Progenitor cell of endocrine pancreas (in vitro differentiated cells): ENCODE measurements at regions not wholly inside any gene's neighbourhood (a gene's known extent, or its start where the extent isn't known, plus 50 kb on each side); places are given as distances from the start of the nearest gene placed in this dataset.

Source experiments
- DNase-seq: peaks from one replicate; pipeline ENCODE4 v3.0.0; 2021; ENCODE audit warnings: low spot score; ENCODE audit not compliant: unreplicated experiment
- H3K27ac Mint-ChIP-seq: 2 replicates; pipeline ENCODE4 v1.8.0; 2021; ENCODE audit warnings: mild to moderate bottlenecking, moderate library complexity, mixed read lengths
- H3K27me3 Mint-ChIP-seq: 2 replicates; pipeline ENCODE4 v1.8.0; 2021; ENCODE audit warnings: mixed read lengths
- H3K36me3 Mint-ChIP-seq: 2 replicates; pipeline ENCODE4 v1.8.0; 2022; ENCODE audit warnings: mixed read lengths; ENCODE audit not compliant: insufficient read depth
- H3K4me1 Mint-ChIP-seq: 2 replicates; pipeline ENCODE4 v1.8.0; 2021; ENCODE audit warnings: low read depth, mixed read lengths
- H3K4me3 Mint-ChIP-seq: 2 replicates; pipeline ENCODE4 v1.8.0; 2021; ENCODE audit warnings: low read depth, mild to moderate bottlenecking, moderate library complexity, mixed read lengths
- H3K9me3 Mint-ChIP-seq: 2 replicates; pipeline ENCODE4 v1.8.0; 2021; ENCODE audit warnings: low read depth, mixed read lengths
- CTCF ChIP-seq: fragments of 200-600 bp; sonication (generic); IDR thresholded peaks from one replicate; pipeline ENCODE4 v1.5.0; 2021; ENCODE audit warnings: antibody characterized with exemption, mild to moderate bottlenecking; ENCODE audit not compliant: unreplicated experiment

DNA sequence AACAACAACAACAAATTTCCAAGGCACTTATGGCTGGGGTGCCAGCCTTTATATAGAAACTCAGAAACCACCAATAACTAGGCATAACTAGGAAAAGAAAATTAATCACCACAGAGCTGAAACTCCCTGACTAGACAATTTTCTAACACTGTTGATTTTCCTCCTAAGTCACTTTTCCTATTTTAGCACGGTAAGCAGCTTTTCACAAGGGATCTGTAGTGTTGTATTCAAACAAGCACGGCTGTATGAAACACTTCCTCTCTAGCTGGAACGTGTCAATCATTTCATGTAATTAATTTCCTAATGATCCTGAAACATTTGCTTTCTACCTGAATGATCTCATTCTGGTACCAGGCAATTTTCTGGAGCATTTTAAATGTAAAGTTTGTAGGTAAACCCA is 645.0 kb downstream of the IRS1 start:
- no peak for TF ChIP-seq CTCF
- Mint-ChIP-seq H3K4me1 (peaks cover 48% of the 10 kb centered on the region), H3K36me3 (no peaks in the 10 kb centered on the region), H3K27me3 (no peaks in the 10 kb centered on the region), H3K9me3 (no peaks in the 10 kb centered on the region), H3K27ac (no peak overlapping the region), H3K4me3 (no peak overlapping the region)
- DNase-seq, result no peak

GRCh38 chr2:226153553-226153952 is 646.1 kb downstream of the IRS1 start:
- no peak for TF ChIP-seq CTCF
- peaks cover 39% of the 10 kb centered on the region for H3K4me1 Mint-ChIP-seq
- H3K27ac Mint-ChIP-seq, result no peak overlapping the region
- no peaks in the 10 kb centered on the region for H3K27me3 Mint-ChIP-seq
- H3K36me3 Mint-ChIP-seq, result no peaks in the 10 kb centered on the region
- DNase-seq, result no peak
- no peaks in the 10 kb centered on the region for H3K9me3 Mint-ChIP-seq
- H3K4me3 Mint-ChIP-seq, result no peak overlapping the region

DNA sequence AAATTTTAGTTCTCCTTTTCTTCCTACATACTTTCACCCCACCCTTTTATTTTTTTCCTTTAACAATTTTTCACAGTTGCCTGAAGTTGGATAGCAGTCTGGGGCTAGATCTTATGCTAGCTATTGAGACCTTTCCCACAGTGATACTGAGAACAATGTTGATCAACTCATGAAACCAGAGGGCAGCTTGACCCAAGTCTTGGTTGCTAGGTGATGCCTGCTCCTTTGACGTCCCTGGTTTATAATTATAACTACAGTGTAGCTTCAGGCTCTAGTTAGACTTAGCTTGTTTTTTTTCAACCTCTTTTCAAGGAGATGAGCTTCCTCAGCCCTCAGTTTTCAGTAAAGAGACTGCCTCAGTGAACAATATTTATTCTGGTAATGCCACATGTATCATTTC is 648.5 kb downstream of the IRS1 start:
- Mint-ChIP-seq H3K36me3 (no peaks in the 10 kb centered on the region), H3K9me3 (peaks cover 4% of the 10 kb centered on the region), H3K27ac (peak overlapping the region; percentile 43), H3K4me1 (peaks cover 29% of the 10 kb centered on the region), H3K27me3 (no peaks in the 10 kb centered on the region), H3K4me3 (no peak overlapping the region)
- no peak for DNase-seq
- TF ChIP-seq CTCF, result no peak

GRCh38 chr2:226143091-226143490 is 656.5 kb downstream of the IRS1 start:
- no peaks in the 10 kb centered on the region for H3K27me3 Mint-ChIP-seq
- no peak overlapping the region for H3K4me3 Mint-ChIP-seq
- peaks cover under 1% of the 10 kb centered on the region for H3K9me3 Mint-ChIP-seq
- no peaks in the 10 kb centered on the region for H3K36me3 Mint-ChIP-seq
- H3K27ac Mint-ChIP-seq, result no peak overlapping the region
- no peak for DNase-seq
- no peaks in the 10 kb centered on the region for H3K4me1 Mint-ChIP-seq
- TF ChIP-seq CTCF, result no peak

DNA sequence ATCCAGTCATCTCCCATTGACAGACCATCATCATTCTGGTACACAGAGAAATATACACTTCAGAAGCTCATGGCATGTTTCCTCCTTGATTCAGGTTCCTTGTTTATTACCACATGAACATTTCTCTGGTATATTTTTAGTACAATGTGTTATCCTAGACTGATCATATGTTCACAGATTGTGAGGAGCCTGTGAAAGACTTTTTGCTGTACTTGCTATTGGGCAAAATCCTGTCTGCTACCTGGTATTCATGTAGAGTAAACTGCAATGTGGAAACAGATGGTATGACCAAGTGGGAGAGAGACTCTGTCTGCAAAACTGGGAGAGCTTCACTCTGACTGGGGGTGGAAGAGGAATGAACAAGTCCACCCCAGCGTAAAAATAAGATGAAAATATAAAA is 657.2 kb downstream of the IRS1 start:
- H3K9me3 Mint-ChIP-seq, result no peaks in the 10 kb centered on the region
- no peaks in the 10 kb centered on the region for H3K36me3 Mint-ChIP-seq
- no peak for DNase-seq
- peaks cover 2% of the 10 kb centered on the region for H3K4me1 Mint-ChIP-seq
- no peak overlapping the region for H3K4me3 Mint-ChIP-seq
- no peaks in the 10 kb centered on the region for H3K27me3 Mint-ChIP-seq
- H3K27ac Mint-ChIP-seq, result no peak overlapping the region
- TF ChIP-seq CTCF, result no peak
